ENCODE measurements at regions not wholly inside any gene's neighbourhood (a gene's known extent, or its start where the extent isn't known, plus 50 kb on each side); places are given as distances from the start of the nearest gene placed in this dataset.

GRCh38 chr16:8403978-8404749, 186.1 kb downstream of the TMEM114 start:
- no peak for TF ChIP-seq CTCF (IDR thresholded peaks at IDR 0.05)
- no peak for TF ChIP-seq EZH2phosphoT487 (IDR thresholded peaks at IDR 0.05)
- TF ChIP-seq EZH2 (IDR thresholded peaks at IDR 0.05), result no peak

All from neural progenitor cell (in vitro differentiated cells).